ENCODE measurements at regions not wholly inside any gene's neighbourhood (a gene's known extent, or its start where the extent isn't known, plus 50 kb on each side); places are given as distances from the start of the nearest gene placed in this dataset.

GRCh38 chr10:45220931-45221330 lies 94.5 kb downstream of the OR13A1 start:
- TF ChIP-seq, protein P1, sequence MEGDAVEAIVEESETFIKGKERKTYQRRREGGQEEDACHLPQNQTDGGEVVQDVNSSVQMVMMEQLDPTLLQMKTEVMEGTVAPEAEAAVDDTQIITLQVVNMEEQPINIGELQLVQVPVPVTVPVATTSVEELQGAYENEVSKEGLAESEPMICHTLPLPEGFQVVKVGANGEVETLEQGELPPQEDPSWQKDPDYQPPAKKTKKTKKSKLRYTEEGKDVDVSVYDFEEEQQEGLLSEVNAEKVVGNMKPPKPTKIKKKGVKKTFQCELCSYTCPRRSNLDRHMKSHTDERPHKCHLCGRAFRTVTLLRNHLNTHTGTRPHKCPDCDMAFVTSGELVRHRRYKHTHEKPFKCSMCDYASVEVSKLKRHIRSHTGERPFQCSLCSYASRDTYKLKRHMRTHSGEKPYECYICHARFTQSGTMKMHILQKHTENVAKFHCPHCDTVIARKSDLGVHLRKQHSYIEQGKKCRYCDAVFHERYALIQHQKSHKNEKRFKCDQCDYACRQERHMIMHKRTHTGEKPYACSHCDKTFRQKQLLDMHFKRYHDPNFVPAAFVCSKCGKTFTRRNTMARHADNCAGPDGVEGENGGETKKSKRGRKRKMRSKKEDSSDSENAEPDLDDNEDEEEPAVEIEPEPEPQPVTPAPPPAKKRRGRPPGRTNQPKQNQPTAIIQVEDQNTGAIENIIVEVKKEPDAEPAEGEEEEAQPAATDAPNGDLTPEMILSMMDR (IDR thresholded peaks at IDR 0.05): no peak
- no peak for TF ChIP-seq POLR2AphosphoS5 (IDR thresholded peaks at IDR 0.05)
- TF ChIP-seq EP300 (IDR thresholded peaks at IDR 0.05; ENCODE audit: low read depth): no peak
